ENCODE measurements at regions not wholly inside any gene's neighbourhood (a gene's known extent, or its start where the extent isn't known, plus 50 kb on each side); places are given as distances from the start of the nearest gene placed in this dataset.

DNA sequence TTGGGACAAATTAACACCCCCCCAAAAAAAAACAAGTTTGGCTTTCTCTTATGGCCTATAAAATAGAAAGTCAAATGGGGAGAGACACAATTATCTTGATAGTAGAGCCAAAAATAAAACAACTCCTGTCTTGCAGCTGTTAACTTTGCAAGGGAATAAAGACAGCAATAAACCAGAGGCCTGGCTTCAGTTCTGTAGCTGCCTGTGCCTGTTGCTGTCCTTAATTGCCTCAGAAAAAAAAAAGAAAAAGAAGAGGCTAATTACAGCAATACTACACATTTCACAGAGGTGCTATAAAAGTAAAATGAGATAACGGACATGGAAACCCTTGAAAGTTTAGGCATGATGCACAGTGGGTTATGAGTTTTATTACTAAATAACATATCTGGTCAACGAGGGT, 170.7 kb upstream of the IRX1 start:
- no peaks in the 10 kb centered on the region for H3K9me3 ChIP-seq
- H3K27ac ChIP-seq, result no peak overlapping the region
- 68 to 80% methylated on average over 2 of the region's 2 CpGs for WGBS, 2 donors
- intact Hi-C loops (cut with DNase I), result no loop called here
- no peak for DNase-seq
- H3K4me3 ChIP-seq (replicated peaks in 1 of 3), result no peak overlapping the region
- TF ChIP-seq POLR2A (IDR thresholded peaks at IDR 0.05), result no peak
- TF ChIP-seq, protein P1, sequence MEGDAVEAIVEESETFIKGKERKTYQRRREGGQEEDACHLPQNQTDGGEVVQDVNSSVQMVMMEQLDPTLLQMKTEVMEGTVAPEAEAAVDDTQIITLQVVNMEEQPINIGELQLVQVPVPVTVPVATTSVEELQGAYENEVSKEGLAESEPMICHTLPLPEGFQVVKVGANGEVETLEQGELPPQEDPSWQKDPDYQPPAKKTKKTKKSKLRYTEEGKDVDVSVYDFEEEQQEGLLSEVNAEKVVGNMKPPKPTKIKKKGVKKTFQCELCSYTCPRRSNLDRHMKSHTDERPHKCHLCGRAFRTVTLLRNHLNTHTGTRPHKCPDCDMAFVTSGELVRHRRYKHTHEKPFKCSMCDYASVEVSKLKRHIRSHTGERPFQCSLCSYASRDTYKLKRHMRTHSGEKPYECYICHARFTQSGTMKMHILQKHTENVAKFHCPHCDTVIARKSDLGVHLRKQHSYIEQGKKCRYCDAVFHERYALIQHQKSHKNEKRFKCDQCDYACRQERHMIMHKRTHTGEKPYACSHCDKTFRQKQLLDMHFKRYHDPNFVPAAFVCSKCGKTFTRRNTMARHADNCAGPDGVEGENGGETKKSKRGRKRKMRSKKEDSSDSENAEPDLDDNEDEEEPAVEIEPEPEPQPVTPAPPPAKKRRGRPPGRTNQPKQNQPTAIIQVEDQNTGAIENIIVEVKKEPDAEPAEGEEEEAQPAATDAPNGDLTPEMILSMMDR (IDR thresholded peaks at IDR 0.05), result no peak
- no peaks in the 10 kb centered on the region for H3K36me3 ChIP-seq
- no peaks in the 10 kb centered on the region for H3K27me3 ChIP-seq
- no peaks in the 10 kb centered on the region for H3K4me1 ChIP-seq

DNA sequence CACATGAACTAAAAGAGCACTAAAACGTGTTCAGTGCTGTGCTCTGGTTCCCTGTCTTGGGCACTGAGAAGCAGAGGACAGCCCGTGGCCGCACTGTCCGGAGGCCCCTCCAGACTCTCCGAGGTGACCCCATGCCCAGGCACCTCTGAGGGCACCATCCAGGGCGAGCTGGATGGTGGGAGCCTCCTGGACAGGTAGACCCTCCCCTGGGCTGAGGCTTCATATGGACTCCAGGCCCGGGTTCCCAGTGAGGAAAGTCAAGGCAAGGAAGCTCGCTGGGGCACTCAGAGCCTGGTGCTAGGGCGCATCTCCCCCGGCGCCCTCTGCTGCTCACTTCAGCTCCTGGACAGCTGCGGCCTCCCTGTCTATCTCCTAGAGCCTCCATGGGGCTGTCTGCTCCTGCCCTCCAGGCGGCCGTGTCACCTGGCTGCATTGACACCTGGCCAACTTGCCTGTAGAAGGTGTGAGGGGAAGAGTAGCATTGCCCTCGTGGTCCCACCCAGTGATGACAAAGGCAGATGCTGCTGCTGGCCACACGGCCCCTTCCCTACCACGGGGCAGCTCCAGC, 178.2 kb upstream of the IRX1 start:
- H3K4me3 ChIP-seq (replicated peaks in 1 of 3), result no peak overlapping the region
- H3K27ac ChIP-seq, result no peak overlapping the region
- H3K27me3 ChIP-seq, result no peaks in the 10 kb centered on the region
- WGBS, 2 donors, result 54 to 78% methylated on average over 8 to 15 of the region's 17 CpGs
- TF ChIP-seq, protein P1 (IDR thresholded peaks at IDR 0.05), result no peak
- no peak for TF ChIP-seq POLR2A (IDR thresholded peaks at IDR 0.05)
- intact Hi-C loops (cut with DNase I), result no loop called here
- DNase-seq, result no peak
- H3K9me3 ChIP-seq, result no peaks in the 10 kb centered on the region
- H3K4me1 ChIP-seq, result no peaks in the 10 kb centered on the region
- no peaks in the 10 kb centered on the region for H3K36me3 ChIP-seq

DNA sequence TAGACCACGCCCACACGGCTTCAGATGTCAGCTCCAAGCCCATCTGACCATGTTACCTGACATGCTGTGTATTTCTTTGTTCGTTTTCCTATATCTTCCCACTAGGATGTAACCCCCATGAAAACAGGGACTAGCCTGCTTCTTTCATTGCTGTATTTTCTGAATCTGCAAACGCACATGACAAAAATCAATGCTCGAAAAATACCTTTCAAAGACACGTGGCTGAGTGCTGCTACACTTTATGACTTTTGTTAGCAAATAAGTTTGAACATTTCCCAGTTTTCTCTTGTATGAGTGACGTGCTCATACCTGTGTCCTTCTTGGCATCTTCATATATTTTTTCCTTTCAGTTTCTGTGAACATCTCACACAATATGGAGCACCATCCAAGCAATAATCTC, 181.3 kb upstream of the IRX1 start:
- intact Hi-C loops (cut with DNase I), result no loop called here

DNA sequence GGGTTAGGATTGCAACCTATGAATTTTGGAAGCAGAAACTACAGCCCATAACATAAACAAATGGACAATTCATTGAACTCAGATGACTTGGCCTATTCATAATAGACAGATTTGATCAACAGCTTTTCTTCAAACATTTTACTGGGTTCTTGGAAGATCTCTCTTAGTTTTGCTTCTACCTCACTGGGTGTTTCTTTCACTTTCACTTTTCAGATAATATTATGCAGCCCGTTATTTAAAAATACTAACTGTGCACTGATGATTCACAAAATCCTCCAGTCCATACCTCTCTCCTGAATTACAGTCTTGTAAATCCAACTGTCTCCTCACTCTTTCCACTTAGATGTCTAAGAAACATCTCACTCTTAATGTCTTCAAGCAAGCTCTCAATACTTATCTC, 183.5 kb upstream of the IRX1 start:
- intact Hi-C loops (cut with DNase I), result no loop called here
- Histone ChIP-seq H3K27me3 (no peaks in the 10 kb centered on the region), H3K4me3 (replicated peaks in 1 of 3) (no peak overlapping the region), H3K4me1 (no peaks in the 10 kb centered on the region), H3K36me3 (no peaks in the 10 kb centered on the region), H3K9me3 (no peaks in the 10 kb centered on the region), H3K27ac (no peak overlapping the region)
- WGBS, 2 donors, result 87 to 90% methylated on average over 1 of the region's 1 CpG
- DNase-seq, result no peak
- TF ChIP-seq, protein P1 (IDR thresholded peaks at IDR 0.05), result no peak
- TF ChIP-seq POLR2A (IDR thresholded peaks at IDR 0.05), result no peak

More for the DNA sequence above, 181.3 kb upstream of the IRX1 start:
- H3K9me3 ChIP-seq, result no peaks in the 10 kb centered on the region
- H3K27ac ChIP-seq, result no peak overlapping the region
- no peaks in the 10 kb centered on the region for H3K36me3 ChIP-seq
- TF ChIP-seq, protein P1 (IDR thresholded peaks at IDR 0.05), result no peak
- TF ChIP-seq POLR2A (IDR thresholded peaks at IDR 0.05), result no peak
- H3K4me1 ChIP-seq, result no peaks in the 10 kb centered on the region
- 66 to 71% methylated on average over 7 of the region's 7 CpGs for WGBS, 2 donors
- no peak overlapping the region for H3K4me3 ChIP-seq (replicated peaks in 1 of 3)
- DNase-seq, result no peak
- no peaks in the 10 kb centered on the region for H3K27me3 ChIP-seq

DNA sequence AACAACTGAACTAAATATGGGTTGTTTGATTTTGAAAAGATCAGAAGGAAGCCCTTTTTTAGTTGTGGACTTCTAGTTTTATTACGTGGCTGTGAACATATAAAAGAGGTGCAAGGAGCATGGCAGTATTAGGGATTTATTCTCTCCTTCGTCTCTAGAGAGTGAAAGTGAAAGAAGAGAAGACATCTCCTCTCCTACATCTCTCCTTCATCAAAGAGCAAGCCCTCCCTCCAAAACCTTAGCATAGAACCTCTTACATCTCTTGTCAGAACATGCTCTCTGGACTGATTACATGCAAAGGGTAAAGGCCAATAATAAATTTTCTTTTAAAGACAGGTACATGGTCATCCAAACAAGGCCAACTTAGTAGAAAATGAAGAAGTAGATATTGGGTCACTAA, 184.3 kb upstream of the IRX1 start:
- Histone ChIP-seq H3K4me1 (no peaks in the 10 kb centered on the region), H3K9me3 (no peaks in the 10 kb centered on the region), H3K27ac (no peak overlapping the region), H3K4me3 (replicated peaks in 1 of 3) (no peak overlapping the region), H3K27me3 (no peaks in the 10 kb centered on the region), H3K36me3 (no peaks in the 10 kb centered on the region)
- intact Hi-C loops (cut with DNase I), result no loop called here
- TF ChIP-seq POLR2A (IDR thresholded peaks at IDR 0.05), result no peak
- TF ChIP-seq, protein P1 (IDR thresholded peaks at IDR 0.05), result no peak
- 78 to 84% methylated on average over 2 of the region's 2 CpGs for WGBS, 2 donors
- no peak for DNase-seq

Measured in thyroid gland (tissue), 4 donors.